ENCODE measurements at regions not wholly inside any gene's neighbourhood (a gene's known extent, or its start where the extent isn't known, plus 50 kb on each side); places are given as distances from the start of the nearest gene placed in this dataset.

GRCh38 chr5:124580512-124580911, 165.9 kb downstream of the ZNF608 start:
- Mint-ChIP-seq H3K27ac (peak overlapping the region; percentile 49 to 99 (median 98); a peak in 2 of 7 replicates), H3K36me3 (ENCODE audit: insufficient read depth in 1 of 3, low read depth in 3 of 3) (peaks cover 5 to 11% (median 6%) of the 10 kb centered on the region in 3 experiments; a peak in 5 of 7 replicates), H3K27me3 (ENCODE audit: low read depth) (no peaks in the 10 kb centered on the region), H3K9me3 (peaks cover 9 to 11% of the 10 kb centered on the region in 2 experiments; a peak in 4 of 5 replicates), H3K4me1 (peaks cover 60 to 68% of the 10 kb centered on the region in 2 experiments), H3K4me3 (no peak overlapping the region)
- H2BK12ac ChIP-seq (ENCODE audit: insufficient read length, low read depth, low read length): no peak overlapping the region
- no peak overlapping the region for H2BK5ac ChIP-seq (ENCODE audit: insufficient read length, low read length)
- H3K4ac ChIP-seq (ENCODE audit: low read depth, low read length): no peak overlapping the region
- no peak overlapping the region for H3K23ac ChIP-seq (ENCODE audit: insufficient read length, low read depth, low read length)
- no peak overlapping the region for H3K27ac ChIP-seq (ENCODE audit: insufficient read length, low read depth, low read length)
- H2BK120ac ChIP-seq (ENCODE audit: low read depth, low read length, poor library complexity, severe bottlenecking): no peak overlapping the region
- WGBS (ENCODE audit: extremely low coverage, insufficient read length, low lambda C conversion rate): no CpG with 5 or more reads among the region's 6 CpGs
- H3K79me1 ChIP-seq (ENCODE audit: insufficient read depth, low read depth, low read length, poor library complexity, severe bottlenecking): no peaks in the 10 kb centered on the region
- DNase-seq: no peak
- H3K9ac ChIP-seq (ENCODE audit: extremely low read depth, insufficient read length, low read length): no peak overlapping the region
- H4K91ac ChIP-seq (ENCODE audit: insufficient read length, low read depth, low read length): no peak overlapping the region
- H2AK5ac ChIP-seq (ENCODE audit: insufficient read length, low read length): no peak overlapping the region
- peak overlapping the region; percentile 16 for H3K18ac ChIP-seq (ENCODE audit: insufficient read length, low read depth, low read length)
- H2AFZ ChIP-seq (ENCODE audit: low read length): no peak overlapping the region
- no peak overlapping the region for H3K4me2 ChIP-seq (ENCODE audit: insufficient read depth, insufficient read length, low read length)
- H2BK15ac ChIP-seq (ENCODE audit: low read depth, low read length): no peak overlapping the region
- no peak overlapping the region for H3K56ac ChIP-seq (ENCODE audit: insufficient read length, low read depth, low read length)
- no peak overlapping the region for H4K5ac ChIP-seq (ENCODE audit: insufficient read length, low read depth, low read length)
- H3K9me3 ChIP-seq (ENCODE audit: control insufficient read depth, low read depth, low read length): no peaks in the 10 kb centered on the region
- no peak for TF ChIP-seq CTCF (conservative IDR thresholded peaks at IDR 0.05)
- no peaks in the 10 kb centered on the region for H4K20me1 ChIP-seq (ENCODE audit: control insufficient read depth, insufficient read depth, insufficient read length)
- H3T11ph ChIP-seq (ENCODE audit: low read length): no peak overlapping the region
- no peak overlapping the region for H3K14ac ChIP-seq (ENCODE audit: insufficient read depth, low read length)
- H3K23me2 ChIP-seq (ENCODE audit: insufficient read length, low read depth, low read length, poor library complexity, severe bottlenecking): no peaks in the 10 kb centered on the region
- no peak overlapping the region for H2BK20ac ChIP-seq (ENCODE audit: low read depth, low read length, poor library complexity, severe bottlenecking)
- no peaks in the 10 kb centered on the region for H3K27me3 ChIP-seq (ENCODE audit: insufficient read depth, low read length)
- no peaks in the 10 kb centered on the region for H3K79me2 ChIP-seq (ENCODE audit: insufficient read depth, low read length)
- H3K4me1 ChIP-seq (ENCODE audit: insufficient read depth, low read length): peaks cover 29% of the 10 kb centered on the region
- H4K8ac ChIP-seq (replicated peaks; ENCODE audit: insufficient read length, low read depth, low read length): no peak overlapping the region
